RWPE2 (cell line): ENCODE measurements at regions not wholly inside any gene's neighbourhood (a gene's known extent, or its start where the extent isn't known, plus 50 kb on each side); places are given as distances from the start of the nearest gene placed in this dataset.

Experiments used
- ATAC-seq: fragments of 200-7000 bp; cut with Tn5 transposase; 3 replicates; pipeline ENCODE4 v1.9.1; 2021; ENCODE audit warnings: low read depth
- DNase-seq: peaks from one replicate; pipeline ENCODE4 v3.0.0-alpha.2; 2020; ENCODE audit warnings: low spot score
- H3K27ac ChIP-seq: fragments of 450-650 bp; 2 replicates; pipeline ENCODE4 v1.5.1; 2017; ENCODE audit warnings: mild to moderate bottlenecking; ENCODE audit not compliant: poor library complexity, severe bottlenecking
- H3K27me3 ChIP-seq: fragments of 250-450 bp; sonication (Bioruptor Pico); 2 replicates; pipeline ENCODE4 v1.5.1; 2021; ENCODE audit warnings: mild to moderate bottlenecking, moderate library complexity; ENCODE audit not compliant: insufficient read depth, poor library complexity, severe bottlenecking
- H3K36me3 ChIP-seq: fragments of 250-450 bp; sonication (Bioruptor Pico); 2 replicates; pipeline ENCODE4 v1.5.1; 2020; ENCODE audit warnings: low read depth, mild to moderate bottlenecking, moderate library complexity
- H3K4me1 ChIP-seq: fragments of 250-450 bp; sonication (Bioruptor Pico); 2 replicates; pipeline ENCODE4 v1.5.1; 2021; ENCODE audit warnings: mild to moderate bottlenecking, moderate library complexity; ENCODE audit not compliant: insufficient read depth, poor library complexity, severe bottlenecking
- H3K4me3 ChIP-seq: fragments of 250-450 bp; sonication (Bioruptor Pico); 2 replicates; pipeline ENCODE4 v1.5.1; 2021; ENCODE audit warnings: mild to moderate bottlenecking, moderate library complexity; ENCODE audit not compliant: severe bottlenecking
- H3K9me3 ChIP-seq: fragments of 250-450 bp; sonication (Bioruptor Pico); 2 replicates; pipeline ENCODE4 v1.5.1; 2021; ENCODE audit warnings: mild to moderate bottlenecking, moderate library complexity; ENCODE audit not compliant: severe bottlenecking
- CTCF ChIP-seq: fragments of 450-650 bp; IDR thresholded peaks from one replicate; pipeline ENCODE4 v1.5.1; 2017; ENCODE audit warnings: mild to moderate bottlenecking, moderate library complexity; ENCODE audit not compliant: poor library complexity, severe bottlenecking

- H3K9me3 ChIP-seq = no peaks in the 10 kb centered on the region
- ATAC-seq (no peak), DNase-seq (no peak)
- H3K27ac ChIP-seq = no peak overlapping the region
- no peaks in the 10 kb centered on the region for H3K36me3 ChIP-seq
- peaks cover 2% of the 10 kb centered on the region for H3K27me3 ChIP-seq
- no peak for TF ChIP-seq CTCF
- no peaks in the 10 kb centered on the region for H3K4me1 ChIP-seq
- H3K4me3 ChIP-seq = no peak overlapping the region
Observed at GRCh38 chr4:136992032-136992431, 540.3 kb downstream of the PCDH18 start.

GRCh38 chr4:136985683-136986082 lies 546.6 kb downstream of the PCDH18 start:
- Histone ChIP-seq H3K27me3 (peaks cover 2% of the 10 kb centered on the region), H3K4me1 (no peaks in the 10 kb centered on the region), H3K27ac (no peak overlapping the region), H3K36me3 (no peaks in the 10 kb centered on the region), H3K9me3 (no peaks in the 10 kb centered on the region), H3K4me3 (no peak overlapping the region)
- ATAC-seq (no peak), DNase-seq (no peak)
- no peak for TF ChIP-seq CTCF

GRCh38 chr4:136967069-136967468 lies 565.2 kb downstream of the PCDH18 start:
- no peaks in the 10 kb centered on the region for H3K27me3 ChIP-seq
- no peak overlapping the region for H3K27ac ChIP-seq
- DNase-seq (no peak), ATAC-seq (no peak)
- H3K4me1 ChIP-seq = no peaks in the 10 kb centered on the region
- H3K36me3 ChIP-seq = no peaks in the 10 kb centered on the region
- no peak for TF ChIP-seq CTCF
- no peak overlapping the region for H3K4me3 ChIP-seq
- no peaks in the 10 kb centered on the region for H3K9me3 ChIP-seq

- Histone ChIP-seq H3K9me3 (no peaks in the 10 kb centered on the region), H3K4me1 (no peaks in the 10 kb centered on the region), H3K36me3 (no peaks in the 10 kb centered on the region), H3K4me3 (no peak overlapping the region), H3K27me3 (no peaks in the 10 kb centered on the region), H3K27ac (no peak overlapping the region)
- DNase-seq (no peak), ATAC-seq (no peak)
- no peak for TF ChIP-seq CTCF
Observed at GRCh38 chr4:136965478-136965877, 566.8 kb downstream of the PCDH18 start.

- H3K27ac ChIP-seq = no peak overlapping the region
- no peaks in the 10 kb centered on the region for H3K9me3 ChIP-seq
- ATAC-seq = no peak
- no peak for DNase-seq
- no peaks in the 10 kb centered on the region for H3K4me1 ChIP-seq
- TF ChIP-seq CTCF = no peak
- H3K27me3 ChIP-seq = no peaks in the 10 kb centered on the region
- no peak overlapping the region for H3K4me3 ChIP-seq
- H3K36me3 ChIP-seq = no peaks in the 10 kb centered on the region
Observed at GRCh38 chr4:136962868-136963267, 569.4 kb downstream of the PCDH18 start.
